BLaER1 treated with 17β-estradiol and CSF1 and Interleukin-3, amounts not matched to agents 10 nM and 100 nM (cell line): ENCODE measurements at regions not wholly inside any gene's neighbourhood (a gene's known extent, or its start where the extent isn't known, plus 50 kb on each side); places are given as distances from the start of the nearest gene placed in this dataset.

Experiments
- H3K27ac ChIP-seq, 11 experiments: shearing (Covaris generic); formaldehyde crosslinking; 2 replicates each; pipeline ENCODE4 v1.8.1; 2022
- H3K27me3 ChIP-seq, 11 experiments: shearing (Covaris generic); formaldehyde crosslinking; 2 replicates each; pipeline ENCODE4 v1.8.1; 2022
- H3K36me3 ChIP-seq, 11 experiments: shearing (Covaris generic); formaldehyde crosslinking; 2 replicates each; pipeline ENCODE4 v1.8.1; 2022
- H3K4me1 ChIP-seq, 10 experiments: shearing (Covaris generic); formaldehyde crosslinking; 2 replicates each; pipeline ENCODE4 v1.8.1; 2022
- H3K4me2 ChIP-seq, 11 experiments: shearing (Covaris generic); formaldehyde crosslinking; 2 replicates each; pipeline ENCODE4 v1.8.1; 2022
- H3K4me3 ChIP-seq, 10 experiments: shearing (Covaris generic); formaldehyde crosslinking; 2 replicates each; pipeline ENCODE4 v1.8.1; 2022
- H3K9ac ChIP-seq, 11 experiments: shearing (Covaris generic); formaldehyde crosslinking; 2 replicates each; pipeline ENCODE4 v1.8.1; 2022
- H3K9me3 ChIP-seq, 11 experiments: shearing (Covaris generic); formaldehyde crosslinking; replicated peaks in 1 of 11; 2 replicates each; pipeline ENCODE4 v1.8.1; 2022
- H4K20me1 ChIP-seq, 11 experiments: shearing (Covaris generic); formaldehyde crosslinking; 2 replicates each; pipeline ENCODE4 v1.8.1; 2022
- Cebpa-rat ChIP-seq, 11 experiments: shearing (Covaris generic); IDR thresholded peaks; 2 replicates each; pipeline ENCODE4 v1.8.1; 2022

- Histone ChIP-seq H4K20me1 (no peaks in the 10 kb centered on the region), H3K4me2 (peak overlapping the region in 9 of 11 experiments; percentile 1 to 48 (median 40); a peak in 12 of 22 replicates), H3K36me3 (no peaks in the 10 kb centered on the region), H3K9me3 (peaks cover 0 to 8% (median 0%) of the 10 kb centered on the region in 11 experiments; a peak in 1 of 22 replicates), H3K4me1 (peaks cover 0 to 10% (median 8%) of the 10 kb centered on the region in 10 experiments; a peak in 14 of 20 replicates), H3K27me3 (no peaks in the 10 kb centered on the region), H3K9ac (no peak overlapping the region), H3K4me3 (no peak overlapping the region), H3K27ac (no peak overlapping the region)
- no peak for TF ChIP-seq Cebpa-rat (IDR thresholded peaks at IDR 0.05)
These were observed 67.3 kb upstream of the NXT1 start for GRCh38 chr20:23283096-23283850.

GRCh38 chr20:23282546-23282945 is 68.0 kb upstream of the NXT1 start:
- TF ChIP-seq Cebpa-rat (IDR thresholded peaks at IDR 0.05), result no peak
- peaks cover 6 to 11% (median 8%) of the 10 kb centered on the region in 10 experiments; a peak in 16 of 20 replicates for H3K4me1 ChIP-seq
- peaks cover 0 to 8% (median 0%) of the 10 kb centered on the region in 11 experiments; a peak in 1 of 22 replicates for H3K9me3 ChIP-seq
- H3K9ac ChIP-seq, result no peak overlapping the region
- H3K4me3 ChIP-seq, result no peak overlapping the region
- H3K27me3 ChIP-seq, result no peaks in the 10 kb centered on the region
- no peaks in the 10 kb centered on the region for H4K20me1 ChIP-seq
- H3K27ac ChIP-seq, result no peak overlapping the region
- no peaks in the 10 kb centered on the region for H3K36me3 ChIP-seq
- peak overlapping the region in 8 of 11 experiments; percentile 1 to 48 (median 40); a peak in 12 of 22 replicates for H3K4me2 ChIP-seq

GRCh38 chr20:23282111-23282510 is 68.5 kb upstream of the NXT1 start:
- Histone ChIP-seq H3K9ac (no peak overlapping the region), H3K27me3 (no peaks in the 10 kb centered on the region)

GRCh38 chr20:23279836-23280235 is 70.8 kb upstream of the NXT1 start:
- no peak overlapping the region for H3K9ac ChIP-seq
- no peaks in the 10 kb centered on the region for H4K20me1 ChIP-seq
- no peaks in the 10 kb centered on the region for H3K36me3 ChIP-seq
- no peak for TF ChIP-seq Cebpa-rat (IDR thresholded peaks at IDR 0.05)
- peaks cover 0 to 13% (median 0%) of the 10 kb centered on the region in 11 experiments; a peak in 4 of 22 replicates for H3K9me3 ChIP-seq
- H3K4me2 ChIP-seq, result no peak overlapping the region
- peaks cover 6 to 19% (median 9%) of the 10 kb centered on the region in 10 experiments; a peak in 16 of 20 replicates for H3K4me1 ChIP-seq
- H3K27ac ChIP-seq, result no peak overlapping the region
- H3K27me3 ChIP-seq, result no peaks in the 10 kb centered on the region
- no peak overlapping the region for H3K4me3 ChIP-seq

More at GRCh38 chr20:23282111-23282510, 68.5 kb upstream of the NXT1 start:
- Histone ChIP-seq H3K27ac (no peak overlapping the region), H3K4me1 (peaks cover 6 to 16% (median 9%) of the 10 kb centered on the region in 10 experiments; a peak in 16 of 20 replicates), H3K9me3 (peaks cover 0 to 8% (median 0%) of the 10 kb centered on the region in 11 experiments; a peak in 1 of 22 replicates), H3K4me2 (no peak overlapping the region), H3K36me3 (no peaks in the 10 kb centered on the region), H4K20me1 (no peaks in the 10 kb centered on the region), H3K4me3 (no peak overlapping the region)
- TF ChIP-seq Cebpa-rat (IDR thresholded peaks at IDR 0.05), result no peak

GRCh38 chr20:23278172-23278571 is 72.4 kb upstream of the NXT1 start:
- TF ChIP-seq Cebpa-rat (IDR thresholded peaks at IDR 0.05), result peak in 3 of 11 experiments; percentile 27 to 58 (median 56); a peak in 2 of 22 replicates
- no peak overlapping the region for H3K9ac ChIP-seq
- peak overlapping the region in 2 of 11 experiments; percentile 10 to 25; a peak in 2 of 22 replicates for H3K4me2 ChIP-seq
- no peak overlapping the region; a peak in 1 of 22 replicates for H3K27ac ChIP-seq
- no peaks in the 10 kb centered on the region for H4K20me1 ChIP-seq
- H3K4me3 ChIP-seq, result no peak overlapping the region
- H3K36me3 ChIP-seq, result no peaks in the 10 kb centered on the region
- H3K27me3 ChIP-seq, result no peaks in the 10 kb centered on the region
- H3K4me1 ChIP-seq, result peaks cover 6 to 19% (median 8%) of the 10 kb centered on the region in 10 experiments; a peak in 16 of 20 replicates
- H3K9me3 ChIP-seq, result peaks cover 0 to 7% (median 0%) of the 10 kb centered on the region in 11 experiments; a peak in 3 of 22 replicates

GRCh38 chr20:23277316-23277715 is 73.3 kb upstream of the NXT1 start:
- no peak for TF ChIP-seq Cebpa-rat (IDR thresholded peaks at IDR 0.05)
- Histone ChIP-seq H3K9ac (no peak overlapping the region), H3K4me2 (peak overlapping the region in 5 of 11 experiments; percentile 10 to 51 (median 25); a peak in 5 of 22 replicates), H3K27ac (0 out of 22 replicates have a peak overlapping the region, but pooled peaks of 1 of the 11 experiments have one; percentile 2), H3K4me1 (peaks cover 0 to 19% (median 2%) of the 10 kb centered on the region in 10 experiments; a peak in 7 of 20 replicates), H3K9me3 (peaks cover 0 to 7% (median 0%) of the 10 kb centered on the region in 11 experiments; a peak in 3 of 22 replicates), H3K27me3 (no peaks in the 10 kb centered on the region), H3K4me3 (no peak overlapping the region), H4K20me1 (no peaks in the 10 kb centered on the region), H3K36me3 (no peaks in the 10 kb centered on the region)

GRCh38 chr20:23273776-23274175 is 76.8 kb upstream of the NXT1 start:
- peaks cover 0 to 17% (median 2%) of the 10 kb centered on the region in 10 experiments; a peak in 7 of 20 replicates for H3K4me1 ChIP-seq
- H3K36me3 ChIP-seq, result 0 out of 22 replicates have a peak, but pooled peaks cover 0 to under 1% (median 0%) of the 10 kb centered on the region in 11 experiments
- no peak overlapping the region for H3K4me3 ChIP-seq
- H3K27ac ChIP-seq, result no peak overlapping the region
- no peak for TF ChIP-seq Cebpa-rat (IDR thresholded peaks at IDR 0.05)
- no peaks in the 10 kb centered on the region for H3K27me3 ChIP-seq
- no peaks in the 10 kb centered on the region for H4K20me1 ChIP-seq
- no peak overlapping the region for H3K9ac ChIP-seq
- H3K4me2 ChIP-seq, result no peak overlapping the region
- H3K9me3 ChIP-seq, result peaks cover 7 to 20% (median 17%) of the 10 kb centered on the region in 11 experiments

- Histone ChIP-seq H4K20me1 (no peaks in the 10 kb centered on the region), H3K9me3 (peaks cover 14 to 28% (median 26%) of the 10 kb centered on the region in 11 experiments), H3K4me1 (peaks cover 0 to 6% (median 0%) of the 10 kb centered on the region in 10 experiments; a peak in 4 of 20 replicates), H3K4me2 (no peak overlapping the region), H3K27ac (no peak overlapping the region), H3K9ac (no peak overlapping the region), H3K27me3 (no peaks in the 10 kb centered on the region), H3K4me3 (no peak overlapping the region), H3K36me3 (peaks cover 0 to 4% (median 0%) of the 10 kb centered on the region in 11 experiments; a peak in 1 of 22 replicates)
- TF ChIP-seq Cebpa-rat (IDR thresholded peaks at IDR 0.05), result no peak
These were observed 78.2 kb upstream of the NXT1 start for GRCh38 chr20:23272176-23273029.
